Testis (tissue), 2 donors: ENCODE measurements at regions not wholly inside any gene's neighbourhood (a gene's known extent, or its start where the extent isn't known, plus 50 kb on each side); places are given as distances from the start of the nearest gene placed in this dataset.
"Not testable (repeated sequence)": the region's sequence is repeated elsewhere in the genome, so short reads cannot be mapped to it uniquely, and the experiment has no call there.

Source experiments
- POLR2A ChIP-seq: fragments of 450-650 bp; IDR thresholded peaks from one replicate; pipeline ENCODE4 v1.6.1; 2017; ENCODE audit warnings: antibody characterized with exemption, mild to moderate bottlenecking, moderate library complexity
- TF ChIP-seq, protein P1 (sequence below), 3 experiments: fragments of 450-650 bp in 2 of 3; fragments of 200-600 bp in 1 of 3; sonication (generic) in 1 of 3; IDR thresholded peaks; one replicate each; pipeline ENCODE4 v1.5.1; 2016 to 2019; ENCODE audit warnings: antibody characterized with exemption in 3 of 3, mild to moderate bottlenecking in 2 of 3, moderate library complexity in 1 of 3

DNA sequence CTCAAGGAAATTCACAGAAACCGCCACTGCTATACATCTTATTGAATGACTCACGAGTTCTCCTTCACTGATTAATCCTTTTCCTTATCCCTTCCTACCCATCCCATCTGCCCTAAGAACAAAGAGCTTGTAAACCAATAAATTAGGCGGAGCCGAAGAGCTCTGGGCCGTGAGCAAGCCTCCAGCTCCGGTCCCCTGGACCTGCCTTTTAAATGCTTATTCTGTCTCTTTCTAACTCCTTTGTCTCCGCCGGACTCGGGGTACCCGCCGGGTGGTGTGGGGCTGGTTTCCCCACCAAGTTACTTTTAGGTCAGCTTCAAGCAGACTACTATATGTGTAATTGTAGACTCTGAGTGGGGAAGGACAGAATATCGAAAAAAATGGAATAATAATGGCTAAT lies 336.1 kb upstream of the MDGA2 start:
- TF ChIP-seq, protein P1, sequence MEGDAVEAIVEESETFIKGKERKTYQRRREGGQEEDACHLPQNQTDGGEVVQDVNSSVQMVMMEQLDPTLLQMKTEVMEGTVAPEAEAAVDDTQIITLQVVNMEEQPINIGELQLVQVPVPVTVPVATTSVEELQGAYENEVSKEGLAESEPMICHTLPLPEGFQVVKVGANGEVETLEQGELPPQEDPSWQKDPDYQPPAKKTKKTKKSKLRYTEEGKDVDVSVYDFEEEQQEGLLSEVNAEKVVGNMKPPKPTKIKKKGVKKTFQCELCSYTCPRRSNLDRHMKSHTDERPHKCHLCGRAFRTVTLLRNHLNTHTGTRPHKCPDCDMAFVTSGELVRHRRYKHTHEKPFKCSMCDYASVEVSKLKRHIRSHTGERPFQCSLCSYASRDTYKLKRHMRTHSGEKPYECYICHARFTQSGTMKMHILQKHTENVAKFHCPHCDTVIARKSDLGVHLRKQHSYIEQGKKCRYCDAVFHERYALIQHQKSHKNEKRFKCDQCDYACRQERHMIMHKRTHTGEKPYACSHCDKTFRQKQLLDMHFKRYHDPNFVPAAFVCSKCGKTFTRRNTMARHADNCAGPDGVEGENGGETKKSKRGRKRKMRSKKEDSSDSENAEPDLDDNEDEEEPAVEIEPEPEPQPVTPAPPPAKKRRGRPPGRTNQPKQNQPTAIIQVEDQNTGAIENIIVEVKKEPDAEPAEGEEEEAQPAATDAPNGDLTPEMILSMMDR (IDR thresholded peaks at IDR 0.05) = not testable (repeated sequence)
- not testable (repeated sequence) for TF ChIP-seq POLR2A
